HepG2 (cell line): ENCODE measurements at regions not wholly inside any gene's neighbourhood (a gene's known extent, or its start where the extent isn't known, plus 50 kb on each side); places are given as distances from the start of the nearest gene placed in this dataset.

ENCODE experiments used
- EEA1 ChIP-seq: sonication (generic); formaldehyde crosslinking; IDR thresholded peaks from 2 replicates; pipeline ENCODE4 v1.5.1; 2020; ENCODE audit warnings: mild to moderate bottlenecking, missing genetic modification reagents, borderline replicate concordance
- GTF2F1 ChIP-seq: fragments of 150-350 bp; IDR thresholded peaks from 2 replicates; pipeline ENCODE4 v1.6.1; 2014; ENCODE audit warnings: low read length
- HCFC1 ChIP-seq: fragments of 150-350 bp; IDR thresholded peaks from 2 replicates; pipeline ENCODE4 v1.6.1; 2014; ENCODE audit warnings: low read depth, low read length
- MTF2 ChIP-seq: sonication (generic); formaldehyde crosslinking; IDR thresholded peaks from 2 replicates; pipeline ENCODE4 v1.5.0; 2020; ENCODE audit warnings: missing genetic modification reagents, borderline replicate concordance
- RBM22 ChIP-seq: fragments of 200-400 bp; formaldehyde crosslinking; optimal IDR thresholded peaks from 2 replicates; pipeline ENCODE3; 2017; ENCODE audit warnings: mild to moderate bottlenecking, low read length, moderate library complexity
- ZFP82 ChIP-seq: sonication (generic); formaldehyde crosslinking; IDR thresholded peaks from 2 replicates; pipeline ENCODE4 v1.5.1; 2020; ENCODE audit warnings: mild to moderate bottlenecking, missing genetic modification reagents, borderline replicate concordance
- ZNF260 ChIP-seq: sonication (generic); formaldehyde crosslinking; IDR thresholded peaks from 2 replicates; pipeline ENCODE4 v1.4.0; 2020; ENCODE audit warnings: missing genetic modification reagents, low read depth, mild to moderate bottlenecking, borderline replicate concordance
- TF ChIP-seq, protein P1 (sequence below): sonication (generic); formaldehyde crosslinking; IDR thresholded peaks from 2 replicates; pipeline ENCODE4 v1.9.0; 2022; ENCODE audit warnings: missing genetic modification reagents, mild to moderate bottlenecking, borderline replicate concordance
- TF ChIP-seq, protein P2 (sequence below): sonication (generic); formaldehyde crosslinking; IDR thresholded peaks from 2 replicates; pipeline ENCODE4 v1.8.1; 2023; ENCODE audit warnings: mild to moderate bottlenecking, moderate library complexity, missing genetic modification reagents
- TF ChIP-seq, protein P3 (sequence below): sonication (generic); formaldehyde crosslinking; IDR thresholded peaks from 2 replicates; pipeline ENCODE4 v1.5.1; 2020; ENCODE audit warnings: missing genetic modification reagents, mild to moderate bottlenecking, borderline replicate concordance

DNA sequence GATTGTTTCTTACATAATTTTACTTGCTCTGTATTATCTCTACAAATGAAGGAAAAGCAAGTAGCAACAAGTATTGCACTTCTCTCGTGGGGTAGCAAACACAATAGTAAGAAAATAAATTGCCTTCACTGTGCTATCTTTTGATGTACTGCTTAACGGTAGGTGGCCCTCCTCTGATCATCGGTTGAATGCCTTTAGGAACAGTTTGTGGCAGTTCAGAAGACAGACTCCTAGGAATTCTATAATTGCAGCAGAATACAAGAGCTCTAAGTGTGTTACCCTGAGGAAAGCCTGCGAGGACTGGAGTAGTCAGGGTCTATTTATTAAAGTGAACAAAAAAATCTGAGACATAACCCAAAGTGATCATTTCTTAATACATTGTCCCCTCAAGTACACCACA is 1135.9 kb downstream of the KCNT2 start (continued):
- TF ChIP-seq ZFP82 (CRISPR knock-in tag) (no peak), ZNF260 (CRISPR knock-in tag) (no peak), RBM22 (no peak), EEA1 (CRISPR knock-in tag) (no peak), HCFC1 (no peak), GTF2F1 (no peak), MTF2 (CRISPR knock-in tag) (no peak)
- TF ChIP-seq, protein P1, sequence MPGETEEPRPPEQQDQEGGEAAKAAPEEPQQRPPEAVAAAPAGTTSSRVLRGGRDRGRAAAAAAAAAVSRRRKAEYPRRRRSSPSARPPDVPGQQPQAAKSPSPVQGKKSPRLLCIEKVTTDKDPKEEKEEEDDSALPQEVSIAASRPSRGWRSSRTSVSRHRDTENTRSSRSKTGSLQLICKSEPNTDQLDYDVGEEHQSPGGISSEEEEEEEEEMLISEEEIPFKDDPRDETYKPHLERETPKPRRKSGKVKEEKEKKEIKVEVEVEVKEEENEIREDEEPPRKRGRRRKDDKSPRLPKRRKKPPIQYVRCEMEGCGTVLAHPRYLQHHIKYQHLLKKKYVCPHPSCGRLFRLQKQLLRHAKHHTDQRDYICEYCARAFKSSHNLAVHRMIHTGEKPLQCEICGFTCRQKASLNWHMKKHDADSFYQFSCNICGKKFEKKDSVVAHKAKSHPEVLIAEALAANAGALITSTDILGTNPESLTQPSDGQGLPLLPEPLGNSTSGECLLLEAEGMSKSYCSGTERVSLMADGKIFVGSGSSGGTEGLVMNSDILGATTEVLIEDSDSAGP (CRISPR knock-in tag): no peak
- TF ChIP-seq, protein P2, sequence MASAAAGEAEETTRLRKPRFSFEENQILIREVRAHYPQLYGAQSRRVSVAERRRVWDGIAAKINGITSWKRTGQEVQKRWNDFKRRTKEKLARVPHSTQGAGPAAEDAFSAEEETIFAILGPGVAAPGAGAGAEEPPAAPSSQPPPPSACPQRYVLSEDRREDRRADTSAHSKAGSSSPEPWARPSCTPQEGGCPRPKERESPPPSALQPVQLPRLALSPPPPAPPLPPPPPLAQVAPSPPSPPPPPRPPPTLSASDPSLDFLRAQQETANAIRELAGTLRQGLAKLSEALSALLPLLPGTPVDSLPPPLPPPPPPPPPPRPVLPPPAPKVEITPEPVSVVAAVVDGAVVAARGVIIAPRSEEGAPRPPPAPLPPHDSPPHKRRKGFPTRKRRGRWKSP (CRISPR knock-in tag): no peak
- TF ChIP-seq, protein P3, sequence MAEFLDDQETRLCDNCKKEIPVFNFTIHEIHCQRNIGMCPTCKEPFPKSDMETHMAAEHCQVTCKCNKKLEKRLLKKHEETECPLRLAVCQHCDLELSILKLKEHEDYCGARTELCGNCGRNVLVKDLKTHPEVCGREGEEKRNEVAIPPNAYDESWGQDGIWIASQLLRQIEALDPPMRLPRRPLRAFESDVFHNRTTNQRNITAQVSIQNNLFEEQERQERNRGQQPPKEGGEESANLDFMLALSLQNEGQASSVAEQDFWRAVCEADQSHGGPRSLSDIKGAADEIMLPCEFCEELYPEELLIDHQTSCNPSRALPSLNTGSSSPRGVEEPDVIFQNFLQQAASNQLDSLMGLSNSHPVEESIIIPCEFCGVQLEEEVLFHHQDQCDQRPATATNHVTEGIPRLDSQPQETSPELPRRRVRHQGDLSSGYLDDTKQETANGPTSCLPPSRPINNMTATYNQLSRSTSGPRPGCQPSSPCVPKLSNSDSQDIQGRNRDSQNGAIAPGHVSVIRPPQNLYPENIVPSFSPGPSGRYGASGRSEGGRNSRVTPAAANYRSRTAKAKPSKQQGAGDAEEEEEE (CRISPR knock-in tag): no peak
